HepG2 (cell line): ENCODE measurements at regions not wholly inside any gene's neighbourhood (a gene's known extent, or its start where the extent isn't known, plus 50 kb on each side); places are given as distances from the start of the nearest gene placed in this dataset.
A peak's percentile ranks its signal among the peaks of the same experiment; 100 is the strongest.

Experiments used
- ATAC-seq: fragments of 200-7000 bp; cut with Tn5 transposase; 3 replicates; pipeline ENCODE4 v1.9.1; 2020; ENCODE audit warnings: mild to moderate bottlenecking, moderate library complexity
- BruUV-seq: library from RNA; stranded (reverse); fragments of 400-500 nt; replicated peaks from 2 replicates; lab custom pipeline; 2021; lab: Mats Ljungman, UMichigan
- CTCF ChIA-PET: fragments of 300-600 bp; formaldehyde crosslinking; extraction: SDS; loops from one replicate; lab custom pipeline; 2021; ENCODE audit warnings: low total read pairs, inconsistent platforms, low intra/inter-chr PET ratio; lab: Yijun Ruan, JAX
- POLR2A ChIA-PET: fragments of 350-600 bp; sonication (Branson Sonifier 250); formaldehyde crosslinking; loops from one replicate; lab custom pipeline; 2020; ENCODE audit warnings: antibody characterized with exemption, inconsistent platforms; lab: Yijun Ruan, JAX
- DNase-seq: peaks from one replicate; pipeline ENCODE4 v3.0.0-alpha.2; 2015; ENCODE audit warnings: low spot score
- FAIRE-seq: peaks from 3 replicates; lab custom pipeline; 2011; peaks lifted over from hg19 to GRCh38; lab: Jason Lieb, UNC
- H2AFZ ChIP-seq: one replicate; pipeline ENCODE4 v1.6.1; 2011; ENCODE audit warnings: low read length, inconsistent platforms
- H3K27ac ChIP-seq: fragments of 300-600 bp; 3 replicates; pipeline ENCODE4 v1.8.0; 2011; ENCODE audit warnings: mixed run types, mild to moderate bottlenecking, mixed read lengths, low read length, inconsistent platforms; ENCODE audit not compliant: insufficient read depth; ENCODE audit errors: extremely low read length
- H3K27me3 ChIP-seq, 2 experiments: fragments of 200-600 bp in 1 of 2; 2 replicates in 1 of 2; 3 replicates in 1 of 2; pipeline versions ENCODE4 v1.6.0 to v1.8.0; 2011; ENCODE audit warnings: low read length in 2 of 2, mild to moderate bottlenecking in 2 of 2, moderate library complexity in 2 of 2, inconsistent platforms in 1 of 2; ENCODE audit not compliant: insufficient read depth in 2 of 2, control insufficient read depth in 1 of 2
- H3K36me3 ChIP-seq, 2 experiments: fragments of 200-600 bp in 1 of 2; replicated peaks in 1 of 2; 2 replicates in 1 of 2; 3 replicates in 1 of 2; pipeline versions ENCODE4 v1.5.1 to v1.8.0; 2011; ENCODE audit warnings: low read length in 2 of 2, inconsistent platforms in 1 of 2; ENCODE audit not compliant: insufficient read depth in 2 of 2, control insufficient read depth in 1 of 2
- H3K4me1 ChIP-seq: 2 replicates; pipeline ENCODE4 v1.5.1; 2012; ENCODE audit warnings: low read length, inconsistent platforms; ENCODE audit not compliant: insufficient read depth
- H3K4me2 ChIP-seq: 2 replicates; pipeline ENCODE4 v1.6.0; 2011; ENCODE audit warnings: low read depth, low read length, inconsistent platforms
- H3K4me3 ChIP-seq, 3 experiments: fragments of 200-600 bp in 1 of 3; sonication (generic), shearing (Covaris generic) in 1 of 3; replicated peaks in 1 of 3; 2 replicates each; pipeline ENCODE4 v1.5.1; 2011 to 2016; ENCODE audit warnings: low read length in 3 of 3, inconsistent platforms in 2 of 3, low read depth in 2 of 3, mild to moderate bottlenecking in 2 of 3, control low read depth in 1 of 3, mixed read lengths in 1 of 3; ENCODE audit not compliant: insufficient read depth in 1 of 3
- H3K79me2 ChIP-seq: one replicate; pipeline ENCODE4 v1.6.1; 2011; ENCODE audit warnings: low read length, inconsistent platforms; ENCODE audit not compliant: insufficient read depth
- H3K9ac ChIP-seq: 2 replicates; pipeline ENCODE4 v1.6.0; 2011; ENCODE audit warnings: mild to moderate bottlenecking, low read depth, low read length, inconsistent platforms; ENCODE audit not compliant: insufficient read depth
- H3K9me3 ChIP-seq: 2 replicates; pipeline ENCODE4 v1.5.1; 2012; ENCODE audit warnings: mild to moderate bottlenecking, low read length
- H4K20me1 ChIP-seq: 2 replicates; pipeline ENCODE4 v1.6.0; 2011; ENCODE audit warnings: inconsistent platforms, mild to moderate bottlenecking, low read length, moderate library complexity; ENCODE audit not compliant: insufficient read depth
- ATF7 ChIP-seq, 2 experiments: fragments of 450-650 bp in 1 of 2; sonication (generic) in 1 of 2; formaldehyde crosslinking in 1 of 2; IDR thresholded peaks; 2 replicates each; pipeline versions ENCODE4 v1.4.0 to v1.6.1; 2016 to 2020; ENCODE audit warnings: antibody characterized with exemption in 1 of 2, mild to moderate bottlenecking in 1 of 2, missing genetic modification reagents in 1 of 2
- TERF1 ChIP-seq: sonication (generic); formaldehyde crosslinking; IDR thresholded peaks from 2 replicates; pipeline ENCODE4 v1.8.0; 2022; ENCODE audit warnings: mild to moderate bottlenecking, missing genetic modification reagents, moderate library complexity
- ZEB1 ChIP-seq: IDR thresholded peaks from 2 replicates; pipeline ENCODE4 v1.6.1; 2012; ENCODE audit warnings: mild to moderate bottlenecking, low read depth, inconsistent platforms; ENCODE audit not compliant: insufficient replicate concordance
- ZNF761 ChIP-seq: sonication (generic); formaldehyde crosslinking; conservative IDR thresholded peaks from 2 replicates; pipeline ENCODE4 v1.4.0; 2020; ENCODE audit warnings: mild to moderate bottlenecking, missing genetic modification reagents
- whole genome bisulfite sequencing: methylation state at CpG from one replicate; pipeline ENCODE4 v1.1.6; 2017; ENCODE audit warnings: low lambda C conversion rate; 5-methylcytosine and 5-hydroxymethylcytosine counted together
- in situ Hi-C: cut with HindIII; loops from 2 replicates; pipeline ENCODE4 v1.10.0; 2017; ENCODE audit warnings: low pct_unique_long_range_greater_than_20kb; ENCODE audit not compliant: extremely low pct_ligation_motif_present
- intact Hi-C: fragments of 100-400 bp; cut with micrococcal nuclease; formaldehyde crosslinking; loops from one replicate; pipeline ENCODE4 v1.10.0; 2022; ENCODE audit not compliant: unreplicated experiment

GRCh38 chr3:80753021-80753420 is 985.2 kb upstream of the ROBO1 start:
- H3K4me1 ChIP-seq = no peaks in the 10 kb centered on the region
- no peak overlapping the region for H3K4me3 ChIP-seq
- no peaks in the 10 kb centered on the region for H3K79me2 ChIP-seq
- FAIRE-seq (no peak), ATAC-seq (no peak), DNase-seq (no peak)
- in situ Hi-C loops = no loop called here
- 57% methylated on average over 4 of the region's 4 CpGs for WGBS
- ChIA-PET POLR2A (no interaction called here), CTCF (no interaction called here)
- no peak for TF ChIP-seq ZNF761
- TF ChIP-seq TERF1 = no peak
- TF ChIP-seq ZEB1 = no peak
- H3K27me3 ChIP-seq = no peaks in the 10 kb centered on the region
- no peak overlapping the region for H3K27ac ChIP-seq
- intact Hi-C loops = no loop called here
- no TSS peak for BruUV-seq
- H4K20me1 ChIP-seq = no peaks in the 10 kb centered on the region
- H2AFZ ChIP-seq = no peak overlapping the region
- no peak overlapping the region for H3K9ac ChIP-seq
- no peaks in the 10 kb centered on the region for H3K9me3 ChIP-seq
- no peaks in the 10 kb centered on the region for H3K36me3 ChIP-seq
- H3K4me2 ChIP-seq = no peak overlapping the region

- intact Hi-C loops = no loop called here
- Histone ChIP-seq H3K27ac (no peak overlapping the region), H4K20me1 (no peaks in the 10 kb centered on the region), H3K4me1 (no peaks in the 10 kb centered on the region), H3K4me3 (no peak overlapping the region), H2AFZ (no peak overlapping the region)
- BruUV-seq = no TSS peak
- peak; percentile 41 for TF ChIP-seq ATF7 (IDR thresholded peaks at IDR 0.05)
- TF ChIP-seq ATF7 (CRISPR knock-in tag; IDR thresholded peaks at IDR 0.05) = no peak
- TF ChIP-seq TERF1 = no peak
- TF ChIP-seq, all 625 proteins: peak for 1
- Histone ChIP-seq H3K27me3 (no peaks in the 10 kb centered on the region), H3K9me3 (no peaks in the 10 kb centered on the region), H3K79me2 (no peaks in the 10 kb centered on the region), H3K36me3 (no peaks in the 10 kb centered on the region), H3K9ac (no peak overlapping the region), H3K4me2 (no peak overlapping the region)
- DNase-seq = no peak
- ATAC-seq = no peak
- in situ Hi-C loops = no loop called here
- CTCF ChIA-PET = no interaction called here
- WGBS = 0% methylated on average over 4 of the region's 4 CpGs
- POLR2A ChIA-PET = no interaction called here
- FAIRE-seq = no peak
Observed at GRCh38 chr3:80750637-80751036, 982.8 kb upstream of the ROBO1 start.
